ENCODE measurements at regions not wholly inside any gene's neighbourhood (a gene's known extent, or its start where the extent isn't known, plus 50 kb on each side); places are given as distances from the start of the nearest gene placed in this dataset.

DNA sequence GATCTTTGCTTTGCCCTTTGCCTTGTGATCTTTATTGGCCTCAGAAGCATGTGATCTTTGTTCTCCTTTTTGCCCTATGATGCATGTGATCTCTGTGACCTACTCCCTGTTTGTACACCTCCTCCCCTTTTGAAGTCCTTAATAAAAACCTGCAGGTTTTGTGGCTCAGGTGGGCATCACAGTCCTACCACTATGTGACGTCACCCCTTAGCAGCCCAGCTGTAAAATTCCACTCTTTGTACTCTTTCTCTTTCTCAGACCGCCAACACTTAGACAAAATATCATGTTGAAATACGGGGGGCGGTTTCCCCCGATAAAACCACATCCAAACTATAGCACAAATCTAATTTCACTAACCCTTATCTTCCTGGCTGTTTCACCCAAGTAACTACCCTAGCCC is 76.7 kb upstream of the RAPGEF4 start:
- DNase-seq: no peak

- no peak for DNase-seq
Observed at GRCh38 chr2:172662099-172662498, 73.5 kb upstream of the RAPGEF4 start.

GRCh38 chr2:172664766-172665165 is 70.9 kb upstream of the RAPGEF4 start:
- no peak for DNase-seq

- no peak for DNase-seq
Observed at GRCh38 chr2:172667581-172668325, 67.9 kb upstream of the RAPGEF4 start.

- DNase-seq: no peak
Observed at GRCh38 chr2:172671501-172671900, 64.1 kb upstream of the RAPGEF4 start.

DNA sequence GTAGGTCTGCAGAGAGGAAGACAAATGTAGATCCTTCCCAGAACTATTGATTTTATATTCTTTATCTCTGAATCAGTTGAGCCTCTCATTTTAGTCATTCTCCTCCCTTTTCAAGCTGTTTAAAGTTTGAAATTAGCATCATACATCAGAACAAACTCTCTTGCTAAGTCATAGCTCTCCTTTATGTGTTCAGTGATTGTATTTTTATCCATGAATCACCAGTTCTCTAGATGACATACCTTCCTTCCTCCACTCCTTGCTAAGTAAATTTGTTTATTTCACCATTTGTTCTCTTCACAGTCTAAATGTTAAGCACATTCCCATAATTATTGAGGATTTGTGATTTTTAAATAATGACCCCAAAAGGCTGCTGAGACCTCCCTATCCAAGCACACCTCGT is 63.5 kb upstream of the RAPGEF4 start:
- no peak for DNase-seq

DNA sequence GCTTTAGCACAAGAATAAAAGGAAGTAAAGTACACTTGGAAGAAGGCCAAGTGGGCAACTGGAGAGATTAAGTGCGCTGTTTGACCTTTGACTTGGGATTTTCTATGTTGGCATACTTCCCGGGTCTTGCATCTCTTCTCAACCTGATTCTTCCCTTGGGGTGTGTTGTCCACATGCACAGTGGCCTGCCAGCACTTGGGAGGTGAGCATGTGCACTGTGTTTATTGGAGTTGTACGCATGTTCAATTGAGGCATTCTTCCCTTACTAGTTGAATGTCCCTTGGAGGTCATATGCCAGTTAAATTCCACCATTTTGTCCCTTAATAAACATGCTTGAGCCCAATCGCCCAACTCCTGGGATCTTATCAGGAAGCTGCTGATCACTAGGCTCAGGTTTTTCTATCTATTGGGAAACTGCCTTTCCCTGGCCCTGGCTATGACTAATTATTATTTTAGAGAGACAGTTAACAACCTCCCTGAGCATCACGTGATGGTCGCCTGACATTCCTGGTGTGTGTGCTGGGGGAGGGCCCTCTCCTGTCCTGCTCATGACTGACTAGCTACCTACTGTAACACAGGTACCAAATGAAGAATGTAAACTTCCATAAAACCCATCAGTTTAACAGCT is 62.5 kb upstream of the RAPGEF4 start:
- no peak for DNase-seq

DNA sequence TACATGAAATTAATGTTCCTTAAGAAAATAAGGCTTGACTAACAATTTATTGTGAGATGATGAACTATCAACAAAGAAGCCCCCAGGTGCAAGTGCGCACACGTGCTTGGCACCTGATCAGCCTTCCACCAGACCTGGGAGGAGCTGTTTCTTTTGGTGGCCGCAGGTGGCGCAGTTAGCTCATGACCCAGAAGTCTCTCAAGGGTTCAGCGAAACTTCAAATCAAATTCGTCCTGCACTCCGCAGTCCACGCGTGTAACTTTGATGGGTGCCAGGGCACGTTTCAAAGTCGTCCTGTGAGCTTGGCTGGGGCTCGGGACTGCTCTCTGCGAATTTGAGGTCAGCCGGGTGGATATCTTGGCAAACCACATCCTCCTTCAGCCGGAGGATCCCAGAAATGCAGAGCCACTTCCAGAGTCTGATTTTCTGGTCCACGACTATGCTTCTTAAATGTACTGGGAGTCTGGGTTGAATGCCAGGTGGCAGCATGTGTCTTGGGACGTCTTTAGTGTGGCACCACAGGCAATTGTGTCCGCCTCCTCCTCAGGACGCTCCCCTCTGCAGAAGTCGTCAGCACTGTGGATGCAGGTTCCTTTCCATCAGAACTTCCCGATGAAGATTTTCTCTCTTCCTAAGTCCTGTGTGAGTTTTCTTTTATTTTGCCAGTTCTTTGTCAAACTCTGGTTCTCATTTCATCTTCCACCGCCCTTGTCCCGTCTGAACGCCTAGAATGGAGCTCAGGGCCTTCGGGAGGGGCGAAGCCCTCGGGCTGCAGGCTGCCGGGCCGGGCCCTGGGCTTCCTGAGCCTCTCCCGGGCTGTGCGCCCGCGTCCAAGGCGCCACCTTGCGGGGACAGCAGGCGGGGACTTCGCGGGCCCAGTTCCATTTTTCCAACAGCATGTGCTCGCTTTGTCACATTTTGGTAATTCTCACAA is 61.3 kb upstream of the RAPGEF4 start:
- DNase-seq: peak; percentile 27

DNA sequence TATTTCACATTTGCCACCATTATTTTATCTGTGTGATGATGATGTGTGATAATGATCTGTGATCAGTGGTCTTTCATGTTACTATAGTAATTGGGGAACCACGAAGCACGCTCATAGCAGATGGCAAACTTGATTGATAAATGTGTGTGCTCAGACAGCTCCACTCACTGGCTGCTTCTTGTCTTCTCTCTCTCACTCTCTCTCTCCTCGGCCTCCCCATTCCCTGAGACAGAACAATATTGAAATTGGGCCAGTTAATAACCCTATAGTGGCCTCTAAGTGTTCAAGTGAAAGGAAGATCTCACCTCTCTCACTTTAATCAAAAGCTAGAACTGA is 60.7 kb upstream of the RAPGEF4 start:
- no peak for DNase-seq

- no peak for DNase-seq
Observed at GRCh38 chr2:172677363-172677762, 58.3 kb upstream of the RAPGEF4 start.

DNA sequence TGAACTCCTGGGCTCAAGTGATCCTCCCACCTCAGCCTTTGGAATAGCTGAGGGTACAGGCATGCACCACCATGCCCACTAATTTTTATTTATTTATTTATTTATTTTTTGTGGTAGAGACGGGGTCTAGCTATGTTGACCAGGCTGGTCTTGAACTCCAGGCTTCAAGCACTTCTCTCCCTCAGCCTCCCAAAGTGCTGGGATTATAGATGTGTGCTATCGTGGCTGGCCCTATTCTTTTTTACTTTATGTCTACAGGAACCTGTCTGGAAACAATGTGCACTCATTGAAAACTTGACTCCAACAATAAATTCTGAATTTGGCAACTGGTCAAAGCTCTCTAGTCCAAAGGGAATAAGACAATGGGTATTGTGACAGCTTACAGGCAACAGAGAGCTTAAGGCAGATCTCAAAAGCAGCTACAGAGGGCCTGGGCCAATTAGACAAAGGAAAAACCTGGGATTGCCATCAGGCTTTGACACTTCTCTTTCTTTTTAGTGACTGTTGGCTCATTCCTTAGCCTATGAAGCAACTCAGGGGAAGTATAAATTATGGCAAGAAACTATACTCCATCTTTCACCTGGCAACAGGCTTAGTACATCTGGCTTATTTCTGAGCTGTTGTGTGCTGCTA is 55.1 kb upstream of the RAPGEF4 start:
- DNase-seq: no peak

DNA sequence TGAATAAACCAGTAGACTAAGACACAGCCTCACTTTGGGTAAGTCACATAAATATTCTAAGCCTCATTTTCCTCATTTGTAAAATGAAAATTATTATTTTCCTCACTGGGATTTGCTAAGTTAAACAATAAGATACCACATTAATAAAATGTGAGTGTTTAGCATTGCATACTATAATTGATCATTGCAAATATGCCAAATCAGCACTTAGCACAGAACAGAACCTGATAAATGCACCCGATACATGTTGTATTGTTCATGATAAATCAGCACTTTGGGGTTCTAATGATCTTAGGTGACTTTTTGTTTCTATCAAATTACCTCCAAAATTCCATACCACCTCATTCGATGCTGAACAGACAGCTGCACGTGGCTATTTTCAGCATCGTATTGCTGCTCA is 50.2 kb upstream of the RAPGEF4 start:
- no peak for DNase-seq

Measured in RPMI8226 (cell line).